GM13976 (cell line): ENCODE measurements at regions not wholly inside any gene's neighbourhood (a gene's known extent, or its start where the extent isn't known, plus 50 kb on each side); places are given as distances from the start of the nearest gene placed in this dataset.
"Not testable (repeated sequence)": the region's sequence is repeated elsewhere in the genome, so short reads cannot be mapped to it uniquely, and the experiment has no call there.

Experiments used
- DNase-seq: peaks from one replicate; pipeline ENCODE4 v3.0.0; 2012; ENCODE audit warnings: low spot score
- CTCF ChIP-seq: IDR thresholded peaks from 2 replicates; pipeline ENCODE4 v1.5.1; 2012; ENCODE audit warnings: borderline replicate concordance, mild to moderate bottlenecking; ENCODE audit not compliant: insufficient read depth; ENCODE audit errors: extremely low read depth, missing control alignments, control extremely low read depth
- in situ Hi-C: fragments of 300-500 bp; cut with MboI; formaldehyde crosslinking; loops from one replicate; pipeline ENCODE4 v1.12.0; 2022; ENCODE audit warnings: low sequenced_read_pairs, mixed read lengths, inconsistent platforms; ENCODE audit not compliant: unreplicated experiment

- DNase-seq: no peak
- in situ Hi-C loops: no loop called here
- no peak for TF ChIP-seq CTCF
Observed at GRCh38 chr13:110983241-110983640, 68.4 kb upstream of the ANKRD10 start.

- DNase-seq: no peak
- in situ Hi-C loops: no loop called here
- no peak for TF ChIP-seq CTCF
Observed at GRCh38 chr13:110981379-110981778, 66.5 kb upstream of the ANKRD10 start.

GRCh38 chr13:110980921-110981320 lies 66.1 kb upstream of the ANKRD10 start:
- TF ChIP-seq CTCF: no peak
- in situ Hi-C loops: no loop called here
- no peak for DNase-seq

- in situ Hi-C loops, DNase-seq: not testable (repeated sequence)
Observed at GRCh38 chr13:110979149-110979548, 64.3 kb upstream of the ANKRD10 start.

- no peak for TF ChIP-seq CTCF
- DNase-seq: no peak
- in situ Hi-C loops: no loop called here
Observed at GRCh38 chr13:110978390-110978789, 63.5 kb upstream of the ANKRD10 start.

GRCh38 chr13:110976785-110977184 lies 61.9 kb upstream of the ANKRD10 start:
- TF ChIP-seq CTCF: no peak
- in situ Hi-C loops: no loop called here
- DNase-seq: no peak

- no peak for TF ChIP-seq CTCF
- no peak for DNase-seq
- in situ Hi-C loops: no loop called here
Observed at GRCh38 chr13:110973007-110973700, 58.3 kb upstream of the ANKRD10 start.
